GM12872 (cell line): ENCODE measurements at regions not wholly inside any gene's neighbourhood (a gene's known extent, or its start where the extent isn't known, plus 50 kb on each side); places are given as distances from the start of the nearest gene placed in this dataset.

Experiments used
- TF ChIP-seq, protein P1 (sequence below): IDR thresholded peaks from 3 replicates; pipeline ENCODE4 v1.5.1; 2011; ENCODE audit warnings: low read depth, mild to moderate bottlenecking, low read length, moderate library complexity; ENCODE audit not compliant: insufficient read depth

DNA sequence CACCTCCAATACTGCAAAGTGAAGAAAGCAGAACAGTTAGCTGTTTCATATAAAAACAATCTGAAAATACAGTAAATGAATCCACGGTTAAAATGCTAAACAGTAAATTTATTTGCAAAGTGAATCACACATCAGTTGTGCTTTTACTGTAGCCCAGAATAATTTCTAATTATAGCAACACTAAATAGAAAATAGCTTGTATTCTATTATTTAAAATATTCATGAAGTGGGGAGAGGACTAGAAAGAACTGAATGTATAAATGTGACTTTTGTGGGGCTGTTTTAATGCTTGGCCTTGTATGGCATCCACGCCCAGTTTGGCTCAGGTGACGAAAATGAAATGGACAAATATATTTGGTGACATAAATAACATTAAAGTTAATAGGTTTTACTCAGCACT, 148.2 kb downstream of the ATP23 start:
- TF ChIP-seq, protein P1, sequence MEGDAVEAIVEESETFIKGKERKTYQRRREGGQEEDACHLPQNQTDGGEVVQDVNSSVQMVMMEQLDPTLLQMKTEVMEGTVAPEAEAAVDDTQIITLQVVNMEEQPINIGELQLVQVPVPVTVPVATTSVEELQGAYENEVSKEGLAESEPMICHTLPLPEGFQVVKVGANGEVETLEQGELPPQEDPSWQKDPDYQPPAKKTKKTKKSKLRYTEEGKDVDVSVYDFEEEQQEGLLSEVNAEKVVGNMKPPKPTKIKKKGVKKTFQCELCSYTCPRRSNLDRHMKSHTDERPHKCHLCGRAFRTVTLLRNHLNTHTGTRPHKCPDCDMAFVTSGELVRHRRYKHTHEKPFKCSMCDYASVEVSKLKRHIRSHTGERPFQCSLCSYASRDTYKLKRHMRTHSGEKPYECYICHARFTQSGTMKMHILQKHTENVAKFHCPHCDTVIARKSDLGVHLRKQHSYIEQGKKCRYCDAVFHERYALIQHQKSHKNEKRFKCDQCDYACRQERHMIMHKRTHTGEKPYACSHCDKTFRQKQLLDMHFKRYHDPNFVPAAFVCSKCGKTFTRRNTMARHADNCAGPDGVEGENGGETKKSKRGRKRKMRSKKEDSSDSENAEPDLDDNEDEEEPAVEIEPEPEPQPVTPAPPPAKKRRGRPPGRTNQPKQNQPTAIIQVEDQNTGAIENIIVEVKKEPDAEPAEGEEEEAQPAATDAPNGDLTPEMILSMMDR, result no peak

DNA sequence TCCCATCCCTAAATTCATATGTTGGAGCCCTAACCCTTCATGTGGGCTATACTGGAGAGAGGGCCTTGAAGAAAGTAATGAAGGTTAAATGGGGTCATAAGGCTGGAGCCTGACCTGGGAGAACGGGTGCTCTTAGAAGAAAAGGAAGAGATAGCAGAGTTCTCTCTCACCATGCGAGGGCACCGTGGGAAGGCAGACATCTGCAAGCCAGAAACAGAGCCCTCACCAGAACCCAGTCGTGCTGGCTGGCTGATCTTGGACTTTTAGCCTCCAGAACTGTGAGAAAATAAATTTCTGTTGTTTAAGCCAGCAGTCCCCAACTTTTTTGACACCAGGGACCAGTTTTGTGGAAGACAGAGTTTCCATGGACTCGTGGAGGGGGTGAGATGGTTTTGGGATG, 149.3 kb downstream of the ATP23 start:
- TF ChIP-seq, protein P1, result no peak

DNA sequence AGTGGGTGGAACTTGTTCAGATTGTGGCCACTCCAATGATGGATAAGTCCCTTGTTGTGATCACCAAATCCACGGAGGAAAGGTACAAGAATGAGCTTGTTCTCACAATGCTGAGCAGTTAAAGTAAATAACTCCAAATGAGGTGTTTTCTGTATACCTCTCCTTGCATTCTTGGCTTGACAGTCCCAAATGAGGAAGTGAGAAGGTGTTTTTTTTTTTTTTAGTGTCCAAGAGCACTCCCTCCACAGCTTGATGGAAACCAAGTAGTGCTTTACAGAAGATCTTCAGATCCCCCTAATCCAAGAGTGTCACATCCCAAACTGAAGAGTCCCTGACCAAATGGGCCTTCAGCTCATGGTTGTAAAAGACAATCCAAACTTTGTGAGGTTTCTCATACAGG, 153.6 kb downstream of the ATP23 start:
- TF ChIP-seq, protein P1, result no peak

DNA sequence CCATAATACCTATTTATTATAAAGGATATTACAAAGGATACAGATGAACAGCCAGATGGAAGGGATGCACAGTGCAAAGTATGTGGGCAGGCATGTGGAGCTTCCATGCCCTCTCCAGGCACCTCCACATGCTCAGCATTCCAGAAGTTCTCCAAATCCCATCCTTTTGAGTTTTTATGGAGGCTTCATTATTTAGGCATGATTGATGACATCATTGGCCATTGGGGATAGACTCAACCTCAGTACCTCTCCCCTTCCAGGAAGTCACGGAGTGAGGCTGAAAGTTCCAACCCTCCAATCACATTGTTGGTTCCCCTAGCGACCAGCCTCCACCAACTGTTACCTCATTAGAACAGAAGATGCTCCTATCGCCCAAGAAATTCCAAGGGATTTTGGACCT, 156.4 kb downstream of the ATP23 start:
- TF ChIP-seq, protein P1, result no peak

DNA sequence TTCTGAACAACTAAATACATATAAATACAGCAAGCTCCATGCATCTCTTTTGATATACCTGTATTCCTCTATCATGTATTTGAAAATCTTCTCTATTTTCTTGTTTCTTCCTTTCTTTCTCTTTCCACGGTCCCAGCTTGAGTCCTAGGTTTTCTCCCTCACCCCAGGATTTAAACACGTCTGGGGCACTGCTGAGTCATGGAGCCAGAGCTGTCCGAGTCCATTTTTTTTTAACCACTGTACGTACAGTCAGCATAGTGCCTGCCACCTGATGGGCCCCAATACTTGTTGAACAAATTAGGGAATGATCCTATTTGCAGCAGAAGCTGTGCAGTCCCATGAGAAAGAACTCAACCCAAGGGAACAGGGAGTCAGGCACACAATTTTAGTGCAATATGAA, 158.1 kb downstream of the ATP23 start:
- TF ChIP-seq, protein P1, result no peak

DNA sequence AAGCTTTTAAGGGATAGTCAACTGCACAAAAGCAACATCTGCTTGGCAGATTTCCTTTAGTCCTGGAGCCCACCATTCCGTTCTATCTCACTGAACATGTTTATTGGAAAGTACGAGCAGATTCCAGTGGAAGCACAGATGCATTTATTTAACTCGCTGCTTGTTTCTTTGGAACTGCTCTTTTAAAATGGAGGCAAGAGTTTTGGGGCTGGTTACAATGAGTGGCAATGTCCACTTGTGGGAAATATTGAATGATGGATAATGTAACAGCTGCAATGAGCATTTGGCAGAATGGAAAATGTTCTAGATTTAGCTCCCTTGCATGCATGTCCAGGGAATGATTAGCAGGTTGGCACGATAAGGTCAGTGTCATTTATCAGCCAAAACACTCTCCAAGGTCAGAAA, 163.0 kb downstream of the ATP23 start:
- TF ChIP-seq, protein P1, result no peak

DNA sequence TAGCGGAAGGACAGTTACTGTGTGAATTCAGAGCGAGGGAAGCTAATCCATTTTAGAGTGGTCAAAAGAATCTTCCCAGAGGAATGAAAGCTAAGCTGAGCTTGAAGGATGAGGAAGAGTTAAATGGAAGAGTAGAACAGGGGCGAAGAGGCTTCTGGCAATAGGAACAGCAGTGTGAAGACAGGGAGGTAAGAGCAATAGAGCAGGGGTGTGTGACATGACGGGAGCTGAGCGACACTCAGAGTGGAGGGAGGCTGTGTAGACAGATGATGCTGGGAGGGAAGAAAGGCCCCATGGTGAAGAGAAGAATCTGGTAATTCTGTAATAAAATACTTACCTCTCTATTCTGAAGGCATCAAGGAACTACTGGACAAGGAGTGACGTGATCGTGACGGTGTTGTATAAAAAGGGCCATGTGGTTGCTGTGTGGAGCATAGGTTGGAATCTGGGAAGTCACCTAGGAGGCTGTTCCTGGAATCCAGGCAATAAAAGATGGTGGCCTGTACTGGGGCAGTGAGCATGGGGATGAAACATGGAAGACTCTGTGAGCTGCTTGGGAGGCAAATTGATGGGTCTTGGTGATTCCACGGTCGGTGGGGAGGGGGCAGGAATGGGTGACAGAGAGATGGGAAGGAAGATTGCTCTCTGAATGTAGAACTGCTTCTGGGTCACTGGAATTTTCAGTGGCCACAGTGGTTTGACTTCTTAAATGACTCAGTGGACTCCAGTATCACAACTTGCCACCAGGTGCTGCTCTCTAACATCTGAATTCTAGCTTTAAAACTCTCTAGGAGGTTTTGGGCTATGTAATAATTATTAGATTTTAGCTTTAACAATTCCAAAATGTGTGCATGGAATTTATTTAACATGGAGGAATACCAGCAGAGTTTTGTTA, 164.1 kb downstream of the ATP23 start:
- TF ChIP-seq, protein P1, result 0 out of 3 replicates have a peak, but pooled peaks have one; percentile 22
